ENCODE measurements at regions not wholly inside any gene's neighbourhood (a gene's known extent, or its start where the extent isn't known, plus 50 kb on each side); places are given as distances from the start of the nearest gene placed in this dataset.

GRCh38 chr9:19512103-19512832 lies 103.5 kb downstream of the ACER2 start:
- Histone ChIP-seq H3K9ac (ENCODE audit: low read length) (no peak overlapping the region), H3K27me3 (ENCODE audit: low read length) (no peaks in the 10 kb centered on the region), H3F3A (ENCODE audit: insufficient read depth) (no peaks in the 10 kb centered on the region), H3K9me2 (replicated peaks; ENCODE audit: insufficient read depth, low read length) (no peaks in the 10 kb centered on the region), H3K9me3 (ENCODE audit: insufficient read depth, low read length) (no peaks in the 10 kb centered on the region), H3K79me2 (ENCODE audit: insufficient read depth, low read length) (no peaks in the 10 kb centered on the region), H3K36me3 (ENCODE audit: low read length) (no peaks in the 10 kb centered on the region), H3K4me3 (ENCODE audit: insufficient read depth, low read length, poor library complexity, severe bottlenecking) (no peak overlapping the region), H3K27ac (ENCODE audit: low read depth, low read length) (no peak overlapping the region), H2AFZ (ENCODE audit: low read depth, low read length, severe bottlenecking) (no peak overlapping the region), H4K20me1 (ENCODE audit: low read depth, low read length) (no peaks in the 10 kb centered on the region), H3K4me2 (ENCODE audit: low read depth, low read length, poor library complexity, severe bottlenecking) (no peak overlapping the region)
- TF ChIP-seq, protein P1, sequence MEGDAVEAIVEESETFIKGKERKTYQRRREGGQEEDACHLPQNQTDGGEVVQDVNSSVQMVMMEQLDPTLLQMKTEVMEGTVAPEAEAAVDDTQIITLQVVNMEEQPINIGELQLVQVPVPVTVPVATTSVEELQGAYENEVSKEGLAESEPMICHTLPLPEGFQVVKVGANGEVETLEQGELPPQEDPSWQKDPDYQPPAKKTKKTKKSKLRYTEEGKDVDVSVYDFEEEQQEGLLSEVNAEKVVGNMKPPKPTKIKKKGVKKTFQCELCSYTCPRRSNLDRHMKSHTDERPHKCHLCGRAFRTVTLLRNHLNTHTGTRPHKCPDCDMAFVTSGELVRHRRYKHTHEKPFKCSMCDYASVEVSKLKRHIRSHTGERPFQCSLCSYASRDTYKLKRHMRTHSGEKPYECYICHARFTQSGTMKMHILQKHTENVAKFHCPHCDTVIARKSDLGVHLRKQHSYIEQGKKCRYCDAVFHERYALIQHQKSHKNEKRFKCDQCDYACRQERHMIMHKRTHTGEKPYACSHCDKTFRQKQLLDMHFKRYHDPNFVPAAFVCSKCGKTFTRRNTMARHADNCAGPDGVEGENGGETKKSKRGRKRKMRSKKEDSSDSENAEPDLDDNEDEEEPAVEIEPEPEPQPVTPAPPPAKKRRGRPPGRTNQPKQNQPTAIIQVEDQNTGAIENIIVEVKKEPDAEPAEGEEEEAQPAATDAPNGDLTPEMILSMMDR (IDR thresholded peaks at IDR 0.05; ENCODE audit: insufficient read depth, low read length, poor library complexity, severe bottlenecking), result no peak
- no peak for TF ChIP-seq EZH2phosphoT487 (conservative IDR thresholded peaks at IDR 0.05; ENCODE audit: low read length)

- Histone ChIP-seq H3K4me3 (ENCODE audit: insufficient read depth, low read length, poor library complexity, severe bottlenecking) (no peak overlapping the region), H2AFZ (ENCODE audit: low read depth, low read length, severe bottlenecking) (no peak overlapping the region), H3K27me3 (ENCODE audit: low read length) (no peaks in the 10 kb centered on the region), H3K36me3 (ENCODE audit: low read length) (no peaks in the 10 kb centered on the region), H3K79me2 (ENCODE audit: insufficient read depth, low read length) (no peaks in the 10 kb centered on the region), H3F3A (ENCODE audit: insufficient read depth) (no peaks in the 10 kb centered on the region), H3K27ac (ENCODE audit: low read depth, low read length) (no peak overlapping the region), H3K9me2 (replicated peaks; ENCODE audit: insufficient read depth, low read length) (no peaks in the 10 kb centered on the region), H4K20me1 (ENCODE audit: low read depth, low read length) (no peaks in the 10 kb centered on the region), H3K9me3 (ENCODE audit: insufficient read depth, low read length) (no peaks in the 10 kb centered on the region), H3K9ac (ENCODE audit: low read length) (no peak overlapping the region), H3K4me2 (ENCODE audit: low read depth, low read length, poor library complexity, severe bottlenecking) (no peak overlapping the region)
- no peak for TF ChIP-seq EZH2phosphoT487 (conservative IDR thresholded peaks at IDR 0.05; ENCODE audit: low read length)
- TF ChIP-seq, protein P1 (IDR thresholded peaks at IDR 0.05; ENCODE audit: insufficient read depth, low read length, poor library complexity, severe bottlenecking), result no peak
Observed at GRCh38 chr9:19511694-19512093, 102.9 kb downstream of the ACER2 start.

GRCh38 chr9:19510907-19511306 lies 102.1 kb downstream of the ACER2 start:
- H3K79me2 ChIP-seq (ENCODE audit: insufficient read depth, low read length), result no peaks in the 10 kb centered on the region
- no peaks in the 10 kb centered on the region for H3K9me3 ChIP-seq (ENCODE audit: insufficient read depth, low read length)
- H3K27me3 ChIP-seq (ENCODE audit: low read length), result no peaks in the 10 kb centered on the region
- no peaks in the 10 kb centered on the region for H3K36me3 ChIP-seq (ENCODE audit: low read length)
- TF ChIP-seq, protein P1 (IDR thresholded peaks at IDR 0.05; ENCODE audit: insufficient read depth, low read length, poor library complexity, severe bottlenecking), result no peak
- no peak for TF ChIP-seq EZH2phosphoT487 (conservative IDR thresholded peaks at IDR 0.05; ENCODE audit: low read length)
- no peaks in the 10 kb centered on the region for H3K9me2 ChIP-seq (replicated peaks; ENCODE audit: insufficient read depth, low read length)
- no peak overlapping the region for H3K9ac ChIP-seq (ENCODE audit: low read length)
- no peak overlapping the region for H2AFZ ChIP-seq (ENCODE audit: low read depth, low read length, severe bottlenecking)
- H3K27ac ChIP-seq (ENCODE audit: low read depth, low read length), result no peak overlapping the region
- H3F3A ChIP-seq (ENCODE audit: insufficient read depth), result no peaks in the 10 kb centered on the region
- H4K20me1 ChIP-seq (ENCODE audit: low read depth, low read length), result no peaks in the 10 kb centered on the region
- no peak overlapping the region for H3K4me3 ChIP-seq (ENCODE audit: insufficient read depth, low read length, poor library complexity, severe bottlenecking)
- no peak overlapping the region for H3K4me2 ChIP-seq (ENCODE audit: low read depth, low read length, poor library complexity, severe bottlenecking)

All from SU-DHL-6 (cell line).